Parathyroid adenoma (tissue), 2 donors: ENCODE measurements at regions not wholly inside any gene's neighbourhood (a gene's known extent, or its start where the extent isn't known, plus 50 kb on each side); places are given as distances from the start of the nearest gene placed in this dataset.
"Not testable (repeated sequence)": the region's sequence is repeated elsewhere in the genome, so short reads cannot be mapped to it uniquely, and the experiment has no call there.

Experiments
- H2AFZ ChIP-seq: fragments of 300-600 bp; sonication (generic); one replicate; pipeline ENCODE4 v1.7.0; 2017; ENCODE audit warnings: antibody characterized with exemption, mild to moderate bottlenecking
- H3K27ac ChIP-seq: fragments of 300-600 bp; sonication (generic); one replicate; pipeline ENCODE4 v1.7.0; 2017
- H3K27me3 ChIP-seq: fragments of 300-600 bp; sonication (generic); one replicate; pipeline ENCODE4 v1.7.0; 2017; ENCODE audit warnings: low read length; ENCODE audit not compliant: control insufficient read depth, insufficient read depth
- H3K36me3 ChIP-seq: fragments of 300-600 bp; sonication (generic); one replicate; pipeline ENCODE4 v1.7.0; 2017; ENCODE audit warnings: low read length; ENCODE audit not compliant: control insufficient read depth, insufficient read depth
- H3K4me1 ChIP-seq: fragments of 300-600 bp; sonication (generic); one replicate; pipeline ENCODE4 v1.7.0; 2017; ENCODE audit warnings: control low read depth
- H3K4me2 ChIP-seq: fragments of 300-600 bp; sonication (generic); one replicate; pipeline ENCODE4 v1.7.0; 2017; ENCODE audit warnings: low read length
- H3K4me3 ChIP-seq: fragments of 300-600 bp; sonication (generic); one replicate; pipeline ENCODE4 v1.7.0; 2017; ENCODE audit warnings: low read depth, low read length
- H3K79me2 ChIP-seq: fragments of 300-600 bp; sonication (generic); one replicate; pipeline ENCODE4 v1.7.0; 2017; ENCODE audit warnings: control low read depth
- H3K9ac ChIP-seq: fragments of 300-600 bp; sonication (generic); one replicate; pipeline ENCODE4 v1.7.0; 2017; ENCODE audit warnings: mild to moderate bottlenecking
- H3K9me3 ChIP-seq: fragments of 300-600 bp; sonication (generic); one replicate; pipeline ENCODE4 v1.7.0; 2017; ENCODE audit warnings: low read length; ENCODE audit not compliant: control insufficient read depth
- CTCF ChIP-seq: fragments of 300-600 bp; sonication (generic); IDR thresholded peaks from one replicate; pipeline ENCODE4 v1.7.0; 2017; ENCODE audit warnings: antibody characterized with exemption, mild to moderate bottlenecking
- donor health status: primary hyperparathyroidism.

GRCh38 chr2:225236769-225237323, 162.7 kb upstream of the NYAP2 start:
- no peaks in the 10 kb centered on the region for H3K4me1 ChIP-seq
- H3K27me3 ChIP-seq = no peaks in the 10 kb centered on the region
- no peaks in the 10 kb centered on the region for H3K36me3 ChIP-seq
- H3K9ac ChIP-seq = no peak overlapping the region
- H3K4me2 ChIP-seq = no peak overlapping the region
- no peak overlapping the region for H3K27ac ChIP-seq
- no peak overlapping the region for H3K4me3 ChIP-seq
- no peaks in the 10 kb centered on the region for H3K79me2 ChIP-seq
- H2AFZ ChIP-seq = no peak overlapping the region
- TF ChIP-seq CTCF = no peak
- no peaks in the 10 kb centered on the region for H3K9me3 ChIP-seq

- no peaks in the 10 kb centered on the region for H3K27me3 ChIP-seq
- no peak overlapping the region for H3K27ac ChIP-seq
- H3K9me3 ChIP-seq = no peaks in the 10 kb centered on the region
- no peaks in the 10 kb centered on the region for H3K36me3 ChIP-seq
- no peaks in the 10 kb centered on the region for H3K79me2 ChIP-seq
- no peak overlapping the region for H3K9ac ChIP-seq
- no peak overlapping the region for H3K4me3 ChIP-seq
- H2AFZ ChIP-seq = no peak overlapping the region
- no peak for TF ChIP-seq CTCF
- H3K4me1 ChIP-seq = no peaks in the 10 kb centered on the region
- H3K4me2 ChIP-seq = no peak overlapping the region
Observed at GRCh38 chr2:225233234-225233633, 166.3 kb upstream of the NYAP2 start.

GRCh38 chr2:225231900-225232299, 167.6 kb upstream of the NYAP2 start:
- Histone ChIP-seq H3K4me2 (no peak overlapping the region), H3K9ac (no peak overlapping the region), H3K36me3 (no peaks in the 10 kb centered on the region), H3K27ac (no peak overlapping the region), H2AFZ (no peak overlapping the region), H3K9me3 (no peaks in the 10 kb centered on the region), H3K27me3 (no peaks in the 10 kb centered on the region), H3K4me3 (no peak overlapping the region), H3K79me2 (no peaks in the 10 kb centered on the region), H3K4me1 (no peaks in the 10 kb centered on the region)
- no peak for TF ChIP-seq CTCF

GRCh38 chr2:225229346-225229745, 170.2 kb upstream of the NYAP2 start:
- H3K4me3 ChIP-seq, H3K4me2 ChIP-seq, H3K9ac ChIP-seq: not testable (repeated sequence)

GRCh38 chr2:225226441-225226840, 173.1 kb upstream of the NYAP2 start:
- Histone ChIP-seq H3K9me3 (no peaks in the 10 kb centered on the region), H3K79me2 (no peaks in the 10 kb centered on the region), H3K4me1 (no peaks in the 10 kb centered on the region), H3K9ac (no peak overlapping the region), H3K27ac (no peak overlapping the region), H2AFZ (no peak overlapping the region), H3K4me3 (no peak overlapping the region), H3K36me3 (no peaks in the 10 kb centered on the region), H3K27me3 (no peaks in the 10 kb centered on the region), H3K4me2 (no peak overlapping the region)
- no peak for TF ChIP-seq CTCF

More at GRCh38 chr2:225229346-225229745, 170.2 kb upstream of the NYAP2 start:
- H3K27ac ChIP-seq, H3K9me3 ChIP-seq, H3K27me3 ChIP-seq, H2AFZ ChIP-seq, H3K4me1 ChIP-seq, H3K36me3 ChIP-seq, H3K79me2 ChIP-seq: not testable (repeated sequence)
